ENCODE measurements at regions not wholly inside any gene's neighbourhood (a gene's known extent, or its start where the extent isn't known, plus 50 kb on each side); places are given as distances from the start of the nearest gene placed in this dataset.

- Histone ChIP-seq H4K20me1 (ENCODE audit: insufficient read depth, low read length) (no peaks in the 10 kb centered on the region), H3K36me3 (ENCODE audit: insufficient read depth, low read length) (no peaks in the 10 kb centered on the region), H3K9ac (ENCODE audit: low read depth, low read length) (no peak overlapping the region), H3K9me3 (ENCODE audit: insufficient read depth, low read length, severe bottlenecking) (no peaks in the 10 kb centered on the region), H3K4me3 (ENCODE audit: low read depth in 1 of 2, low read length in 2 of 2) (no peak overlapping the region), H2AFZ (ENCODE audit: low read depth, low read length) (no peak overlapping the region), H3K27me3 (ENCODE audit: insufficient read depth, low read length, poor library complexity) (no peaks in the 10 kb centered on the region), H3K4me2 (ENCODE audit: insufficient read depth, low read length) (no peak overlapping the region), H3K4me1 (ENCODE audit: insufficient read depth, low read length) (no peaks in the 10 kb centered on the region), H3K79me2 (ENCODE audit: insufficient read depth, low read length) (no peaks in the 10 kb centered on the region), H3K27ac (ENCODE audit: low read length) (no peak overlapping the region)
- no peak for DNase-seq
- no peak for ATAC-seq (ENCODE audit: insufficient read depth, low read depth)
- TF ChIP-seq CTCF (IDR thresholded peaks at IDR 0.05; ENCODE audit: borderline replicate concordance, extremely low read depth, low read length, poor library complexity, severe bottlenecking): no peak
- no peak for TF ChIP-seq EZH2 (IDR thresholded peaks at IDR 0.05; ENCODE audit: borderline replicate concordance, low read depth, low read length, severe bottlenecking)
Observed at GRCh38 chr15:37452498-37452897, 352.1 kb upstream of the MEIS2 start.

- no peak overlapping the region for H3K4me2 ChIP-seq (ENCODE audit: insufficient read depth, low read length)
- no peaks in the 10 kb centered on the region for H4K20me1 ChIP-seq (ENCODE audit: insufficient read depth, low read length)
- no peaks in the 10 kb centered on the region for H3K4me1 ChIP-seq (ENCODE audit: insufficient read depth, low read length)
- no peak overlapping the region for H3K27ac ChIP-seq (ENCODE audit: low read length)
- TF ChIP-seq CTCF (IDR thresholded peaks at IDR 0.05; ENCODE audit: borderline replicate concordance, extremely low read depth, low read length, poor library complexity, severe bottlenecking): no peak
- no peak for TF ChIP-seq EZH2 (IDR thresholded peaks at IDR 0.05; ENCODE audit: borderline replicate concordance, low read depth, low read length, severe bottlenecking)
- DNase-seq: no peak
- H3K27me3 ChIP-seq (ENCODE audit: insufficient read depth, low read length, poor library complexity): no peaks in the 10 kb centered on the region
- H3K9ac ChIP-seq (ENCODE audit: low read depth, low read length): no peak overlapping the region
- H3K9me3 ChIP-seq (ENCODE audit: insufficient read depth, low read length, severe bottlenecking): no peaks in the 10 kb centered on the region
- no peak overlapping the region for H3K4me3 ChIP-seq (ENCODE audit: low read depth in 1 of 2, low read length in 2 of 2)
- H3K79me2 ChIP-seq (ENCODE audit: insufficient read depth, low read length): no peaks in the 10 kb centered on the region
- no peaks in the 10 kb centered on the region for H3K36me3 ChIP-seq (ENCODE audit: insufficient read depth, low read length)
- no peak overlapping the region for H2AFZ ChIP-seq (ENCODE audit: low read depth, low read length)
- ATAC-seq (ENCODE audit: insufficient read depth, low read depth): no peak
Observed at GRCh38 chr15:37480482-37480881, 380.1 kb upstream of the MEIS2 start.

DNA sequence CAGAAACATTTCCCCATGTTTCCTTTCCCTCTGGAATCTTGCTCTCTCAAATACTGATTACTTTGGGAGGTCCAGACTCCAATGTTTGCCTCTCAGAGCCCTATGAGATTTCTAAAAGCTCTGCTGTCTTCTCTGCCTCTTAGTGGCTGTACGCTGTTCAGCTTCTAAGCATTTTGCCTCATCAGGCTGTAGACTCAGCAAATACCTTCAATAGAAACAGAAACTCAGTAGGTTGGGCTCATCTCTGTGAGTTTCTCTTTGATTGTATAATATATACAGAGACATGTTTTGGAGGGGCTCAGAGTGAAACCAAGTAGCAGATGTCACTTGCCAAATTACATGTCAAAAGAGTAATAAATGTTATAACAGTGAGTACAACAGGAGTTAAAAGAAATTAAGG, 380.8 kb upstream of the MEIS2 start:
- no peaks in the 10 kb centered on the region for H3K79me2 ChIP-seq (ENCODE audit: insufficient read depth, low read length)
- no peak overlapping the region for H3K27ac ChIP-seq (ENCODE audit: low read length)
- no peak overlapping the region for H2AFZ ChIP-seq (ENCODE audit: low read depth, low read length)
- no peaks in the 10 kb centered on the region for H3K4me1 ChIP-seq (ENCODE audit: insufficient read depth, low read length)
- ATAC-seq (ENCODE audit: insufficient read depth, low read depth): no peak
- no peak overlapping the region for H3K9ac ChIP-seq (ENCODE audit: low read depth, low read length)
- DNase-seq: no peak
- no peaks in the 10 kb centered on the region for H3K9me3 ChIP-seq (ENCODE audit: insufficient read depth, low read length, severe bottlenecking)
- no peaks in the 10 kb centered on the region for H3K36me3 ChIP-seq (ENCODE audit: insufficient read depth, low read length)
- H3K4me2 ChIP-seq (ENCODE audit: insufficient read depth, low read length): no peak overlapping the region
- TF ChIP-seq EZH2 (IDR thresholded peaks at IDR 0.05; ENCODE audit: borderline replicate concordance, low read depth, low read length, severe bottlenecking) (no peak), CTCF (IDR thresholded peaks at IDR 0.05; ENCODE audit: borderline replicate concordance, extremely low read depth, low read length, poor library complexity, severe bottlenecking) (no peak)
- H3K27me3 ChIP-seq (ENCODE audit: insufficient read depth, low read length, poor library complexity): no peaks in the 10 kb centered on the region
- no peaks in the 10 kb centered on the region for H4K20me1 ChIP-seq (ENCODE audit: insufficient read depth, low read length)
- H3K4me3 ChIP-seq (ENCODE audit: low read depth in 1 of 2, low read length in 2 of 2): no peak overlapping the region

DNA sequence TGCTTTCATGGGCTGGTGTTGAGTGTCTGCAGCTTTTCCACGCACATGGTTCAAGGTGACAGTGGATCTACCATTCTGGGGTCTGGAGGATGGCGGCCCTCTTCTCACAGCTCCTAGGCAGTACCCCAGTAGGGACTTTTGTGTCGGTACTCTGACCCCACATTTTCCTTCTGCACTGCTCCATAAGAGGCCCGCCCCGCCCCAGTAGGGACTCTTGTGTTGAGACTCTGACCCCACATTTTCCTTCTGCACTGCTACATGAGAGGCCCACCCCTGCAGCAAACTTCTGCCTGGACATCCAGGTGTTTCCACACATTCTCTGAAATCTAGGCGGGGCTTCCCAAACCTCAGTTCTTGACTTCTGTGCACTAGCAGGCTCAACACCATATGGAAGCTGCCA, 383.4 kb upstream of the MEIS2 start:
- ATAC-seq (ENCODE audit: insufficient read depth, low read depth): no peak

More for the DNA sequence above, 383.4 kb upstream of the MEIS2 start:
- no peaks in the 10 kb centered on the region for H3K4me1 ChIP-seq (ENCODE audit: insufficient read depth, low read length)
- H4K20me1 ChIP-seq (ENCODE audit: insufficient read depth, low read length): no peaks in the 10 kb centered on the region
- no peaks in the 10 kb centered on the region for H3K36me3 ChIP-seq (ENCODE audit: insufficient read depth, low read length)
- no peaks in the 10 kb centered on the region for H3K9me3 ChIP-seq (ENCODE audit: insufficient read depth, low read length, severe bottlenecking)
- H3K4me3 ChIP-seq (ENCODE audit: low read depth in 1 of 2, low read length in 2 of 2): no peak overlapping the region
- no peak for TF ChIP-seq CTCF (IDR thresholded peaks at IDR 0.05; ENCODE audit: borderline replicate concordance, extremely low read depth, low read length, poor library complexity, severe bottlenecking)
- TF ChIP-seq EZH2 (IDR thresholded peaks at IDR 0.05; ENCODE audit: borderline replicate concordance, low read depth, low read length, severe bottlenecking): no peak
- no peak for DNase-seq
- no peak overlapping the region for H3K9ac ChIP-seq (ENCODE audit: low read depth, low read length)
- H2AFZ ChIP-seq (ENCODE audit: low read depth, low read length): no peak overlapping the region
- H3K27me3 ChIP-seq (ENCODE audit: insufficient read depth, low read length, poor library complexity): no peaks in the 10 kb centered on the region
- H3K4me2 ChIP-seq (ENCODE audit: insufficient read depth, low read length): no peak overlapping the region
- no peaks in the 10 kb centered on the region for H3K79me2 ChIP-seq (ENCODE audit: insufficient read depth, low read length)
- no peak overlapping the region for H3K27ac ChIP-seq (ENCODE audit: low read length)
